ENCODE measurements at regions not wholly inside any gene's neighbourhood (a gene's known extent, or its start where the extent isn't known, plus 50 kb on each side); places are given as distances from the start of the nearest gene placed in this dataset.

GRCh38 chr1:56416495-56416894 is 162.9 kb downstream of the PLPP3 start:
- no peak for DNase-seq

- no peak for DNase-seq
These were observed 163.6 kb downstream of the PLPP3 start for GRCh38 chr1:56415720-56416119.

- DNase-seq: no peak
These were observed 164.1 kb downstream of the PLPP3 start for GRCh38 chr1:56415258-56415657.

- DNase-seq: no peak
These were observed 164.6 kb downstream of the PLPP3 start for GRCh38 chr1:56414728-56415224.

- no peak for DNase-seq
These were observed 165.6 kb downstream of the PLPP3 start for GRCh38 chr1:56413671-56414199.

GRCh38 chr1:56411484-56412180 is 167.7 kb downstream of the PLPP3 start:
- DNase-seq: no peak

- DNase-seq: no peak
These were observed 168.3 kb downstream of the PLPP3 start for GRCh38 chr1:56411021-56411420.

GRCh38 chr1:56410405-56410804 is 169.0 kb downstream of the PLPP3 start:
- DNase-seq: no peak

GRCh38 chr1:56409112-56409691 is 170.2 kb downstream of the PLPP3 start:
- no peak for DNase-seq

- no peak for DNase-seq
These were observed 172.5 kb downstream of the PLPP3 start for GRCh38 chr1:56406821-56407220.

- no peak for DNase-seq
These were observed 174.8 kb downstream of the PLPP3 start for GRCh38 chr1:56404561-56405030.

- DNase-seq: no peak
These were observed 175.3 kb downstream of the PLPP3 start for GRCh38 chr1:56404066-56404465.

GRCh38 chr1:56403321-56403720 is 176.0 kb downstream of the PLPP3 start:
- no peak for DNase-seq

- DNase-seq: no peak
These were observed 178.2 kb downstream of the PLPP3 start for GRCh38 chr1:56401191-56401590.

- DNase-seq: no peak
These were observed 178.8 kb downstream of the PLPP3 start for GRCh38 chr1:56400526-56400925.

- no peak for DNase-seq
These were observed 179.6 kb downstream of the PLPP3 start for GRCh38 chr1:56399795-56400194.

- no peak for DNase-seq
These were observed 180.0 kb downstream of the PLPP3 start for GRCh38 chr1:56399326-56399725.

GRCh38 chr1:56397811-56398231 is 181.5 kb downstream of the PLPP3 start:
- DNase-seq: no peak

GRCh38 chr1:56397409-56397808 is 182.0 kb downstream of the PLPP3 start:
- no peak for DNase-seq

GRCh38 chr1:56396581-56396980 is 182.8 kb downstream of the PLPP3 start:
- DNase-seq: no peak

GRCh38 chr1:56395776-56396175 is 183.6 kb downstream of the PLPP3 start:
- no peak for DNase-seq

GRCh38 chr1:56394298-56394697 is 185.1 kb downstream of the PLPP3 start:
- no peak for DNase-seq

- DNase-seq: no peak
These were observed 188.2 kb downstream of the PLPP3 start for GRCh38 chr1:56390934-56391731.

Data from GDM1 (cell line).